NOMO-1 (cell line): ENCODE measurements at regions not wholly inside any gene's neighbourhood (a gene's known extent, or its start where the extent isn't known, plus 50 kb on each side); places are given as distances from the start of the nearest gene placed in this dataset.

Experiments
- DNase-seq, 2 experiments: peaks; one replicate each; lab custom pipeline; 2025; ENCODE audit not compliant: unreplicated experiment in 2 of 2; lab: John Stamatoyannopoulos, UW

GRCh38 chr4:3685081-3685645, 81.0 kb upstream of the ADRA2C start:
- DNase-seq: no peak

DNA sequence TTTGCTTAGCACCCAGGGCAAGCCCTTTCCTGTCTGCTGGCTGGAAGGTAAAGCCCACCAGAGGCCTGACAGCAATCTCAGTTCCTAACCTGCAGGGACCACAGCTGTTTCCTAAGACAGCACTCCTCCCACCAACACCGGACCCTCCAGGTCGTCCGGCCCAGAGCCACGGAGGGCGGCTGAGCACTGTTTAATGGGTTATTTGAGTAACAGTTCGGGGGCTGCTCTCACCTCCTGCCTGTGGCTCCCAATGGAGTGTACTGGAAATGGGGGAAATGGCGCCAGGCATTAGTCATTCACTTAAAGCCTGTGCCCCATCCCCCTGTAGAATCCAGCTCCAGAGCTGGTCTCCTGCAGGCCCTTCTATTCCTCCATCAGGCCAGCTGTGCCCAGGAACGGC, 81.6 kb upstream of the ADRA2C start:
- DNase-seq: no peak

GRCh38 chr4:3683744-3684421, 82.3 kb upstream of the ADRA2C start:
- DNase-seq: no peak

DNA sequence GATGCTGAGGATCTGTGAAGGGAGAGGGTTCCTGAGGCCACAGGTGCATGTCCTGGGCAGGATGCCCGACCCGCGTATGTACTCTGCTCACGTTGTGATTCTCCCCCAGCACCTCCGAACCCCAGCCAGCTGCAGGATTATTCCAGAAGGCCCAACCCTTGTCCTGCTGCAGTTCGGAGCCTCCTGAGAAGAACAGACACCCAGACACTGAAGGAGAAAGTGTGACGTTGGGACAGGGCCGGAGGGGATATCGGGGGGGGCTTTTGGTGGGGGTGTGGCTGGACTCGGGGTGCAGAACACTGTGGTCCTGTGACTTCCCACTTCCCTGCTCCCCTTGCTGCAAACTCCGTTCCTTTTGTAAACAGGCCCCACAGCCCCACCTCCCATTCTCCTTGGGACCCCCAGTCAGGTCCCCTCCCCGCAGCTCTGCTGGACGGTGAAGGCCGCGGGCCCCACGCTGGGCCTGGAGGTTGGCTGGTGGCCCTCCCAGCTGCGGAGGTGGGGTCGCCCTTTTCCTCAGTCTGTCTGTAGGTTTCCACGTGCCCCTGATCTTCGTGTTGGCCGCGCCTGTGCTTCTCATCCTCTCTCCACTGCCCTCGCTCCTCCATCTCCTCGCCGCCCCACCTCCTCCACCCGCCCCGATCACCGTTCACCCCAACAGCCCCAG, 83.0 kb upstream of the ADRA2C start:
- DNase-seq: no peak

DNA sequence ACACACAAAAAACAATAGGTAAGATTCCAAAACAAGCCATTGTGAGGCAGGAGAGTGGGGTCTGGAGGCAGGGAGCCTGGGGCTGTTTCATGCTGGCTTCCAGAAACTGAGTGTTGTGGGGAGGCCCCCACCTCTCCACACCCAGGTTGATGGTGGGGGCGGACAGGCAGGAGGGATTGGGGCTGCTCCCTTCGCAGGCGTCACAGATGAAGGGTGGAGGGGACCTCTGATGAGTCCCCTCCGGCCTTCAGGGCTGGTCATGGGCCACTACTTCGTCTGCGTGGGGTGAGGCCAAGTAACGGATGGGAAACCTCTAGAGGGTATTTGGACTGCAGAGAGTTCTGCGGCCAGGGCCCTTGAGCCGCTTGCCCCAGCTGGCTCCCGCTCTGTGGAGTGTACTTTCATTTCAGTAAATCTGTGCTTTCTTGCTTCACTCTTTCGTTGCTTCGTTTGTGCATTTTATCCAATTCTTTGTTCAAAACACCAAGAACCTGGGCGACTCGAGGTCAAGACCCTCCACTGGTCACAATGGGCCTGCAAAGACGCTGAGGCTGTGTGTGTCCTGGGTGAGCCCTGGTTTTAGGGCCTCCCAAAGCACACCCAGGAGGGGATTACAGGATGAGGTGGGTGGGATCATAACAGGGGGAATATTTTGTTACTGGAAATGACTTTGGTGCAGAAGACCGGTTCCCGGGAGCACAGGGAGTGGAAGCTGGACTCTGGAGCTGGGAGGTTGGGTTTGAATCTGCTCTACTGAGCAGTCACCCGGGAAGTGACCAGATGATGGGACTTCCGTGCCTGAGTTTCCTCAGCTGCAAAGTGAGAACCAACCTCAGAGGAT, 83.7 kb upstream of the ADRA2C start:
- DNase-seq: no peak

- no peak for DNase-seq
Measured at GRCh38 chr4:3681191-3681590, 85.0 kb upstream of the ADRA2C start.

GRCh38 chr4:3680656-3681055, 85.5 kb upstream of the ADRA2C start:
- no peak for DNase-seq

DNA sequence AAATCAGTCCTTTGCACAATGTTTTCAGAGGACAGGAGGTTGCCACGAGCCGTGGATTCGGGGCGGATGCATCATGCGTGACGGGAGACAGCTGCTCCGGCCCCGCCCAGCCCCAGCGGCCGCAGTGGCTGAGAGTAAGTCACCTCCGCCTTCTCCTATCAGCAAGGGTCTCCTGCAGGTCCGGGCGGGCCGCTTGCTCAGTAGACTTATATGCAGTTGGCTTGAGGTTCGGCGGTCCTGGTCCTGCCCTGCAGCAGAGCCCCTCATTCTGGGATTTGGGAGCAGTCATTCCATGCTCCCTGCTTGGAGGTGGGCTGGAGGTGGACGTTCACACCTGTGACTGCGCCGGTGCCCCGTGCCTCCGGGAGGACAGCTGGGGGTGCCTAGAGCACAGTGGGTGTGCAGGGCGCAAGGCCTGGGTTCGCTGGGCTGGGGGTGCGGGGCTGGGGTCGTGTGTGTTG, 86.3 kb upstream of the ADRA2C start:
- no peak for DNase-seq

DNA sequence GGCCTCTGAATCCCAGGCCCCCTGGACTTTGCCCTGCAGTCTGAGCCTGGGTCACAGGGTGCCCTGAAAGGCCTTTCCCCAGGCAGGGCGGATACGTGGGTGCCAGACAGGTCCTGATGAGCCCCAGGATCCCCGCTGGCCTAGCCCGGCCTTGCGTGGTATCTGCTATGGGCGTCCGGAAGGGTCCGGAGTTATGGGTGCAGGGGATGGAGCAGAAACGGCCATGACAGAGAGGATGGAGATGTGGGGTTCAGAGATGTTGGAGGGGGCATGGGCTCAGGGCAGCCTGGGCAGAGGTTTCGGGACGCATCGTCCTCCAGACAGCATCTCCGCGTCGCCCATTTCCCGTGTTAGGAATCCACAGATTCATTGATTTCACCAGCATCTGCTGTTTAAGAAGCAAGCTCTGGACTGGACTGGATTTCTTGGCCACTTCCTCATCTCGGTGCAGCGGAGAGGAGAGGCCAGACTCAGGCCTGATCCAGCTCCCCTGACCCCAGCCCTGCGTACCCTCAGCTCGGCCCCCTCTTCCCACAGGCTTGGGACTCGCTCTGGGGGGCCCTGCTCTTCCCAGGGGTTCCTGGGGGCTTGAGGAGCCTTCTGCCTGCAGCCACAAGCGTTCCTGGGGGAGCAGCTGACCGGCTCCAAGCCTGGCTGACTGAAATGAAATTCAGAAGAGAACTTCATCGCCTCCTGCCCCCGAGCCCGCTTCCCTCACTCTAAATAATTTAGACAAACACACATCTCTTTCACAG, 86.9 kb upstream of the ADRA2C start:
- no peak for DNase-seq

DNA sequence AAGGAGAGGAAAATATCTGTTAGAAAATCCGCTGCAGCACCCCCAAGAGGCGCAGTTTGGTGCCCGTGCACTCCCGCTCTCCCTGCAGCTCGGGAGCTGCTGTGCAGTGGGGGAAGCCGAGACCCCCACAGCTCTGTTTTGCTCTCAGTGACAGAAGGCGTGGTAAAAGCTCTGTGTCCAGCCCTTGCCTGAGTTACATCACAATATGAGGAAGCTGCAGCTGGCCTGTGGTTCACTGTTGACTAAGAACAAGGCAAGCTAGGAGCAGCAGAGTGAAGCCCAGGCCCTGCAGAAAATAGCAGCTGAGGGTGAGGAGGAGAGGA, 88.5 kb upstream of the ADRA2C start:
- peak; percentile 47 to 78 for DNase-seq

DNA sequence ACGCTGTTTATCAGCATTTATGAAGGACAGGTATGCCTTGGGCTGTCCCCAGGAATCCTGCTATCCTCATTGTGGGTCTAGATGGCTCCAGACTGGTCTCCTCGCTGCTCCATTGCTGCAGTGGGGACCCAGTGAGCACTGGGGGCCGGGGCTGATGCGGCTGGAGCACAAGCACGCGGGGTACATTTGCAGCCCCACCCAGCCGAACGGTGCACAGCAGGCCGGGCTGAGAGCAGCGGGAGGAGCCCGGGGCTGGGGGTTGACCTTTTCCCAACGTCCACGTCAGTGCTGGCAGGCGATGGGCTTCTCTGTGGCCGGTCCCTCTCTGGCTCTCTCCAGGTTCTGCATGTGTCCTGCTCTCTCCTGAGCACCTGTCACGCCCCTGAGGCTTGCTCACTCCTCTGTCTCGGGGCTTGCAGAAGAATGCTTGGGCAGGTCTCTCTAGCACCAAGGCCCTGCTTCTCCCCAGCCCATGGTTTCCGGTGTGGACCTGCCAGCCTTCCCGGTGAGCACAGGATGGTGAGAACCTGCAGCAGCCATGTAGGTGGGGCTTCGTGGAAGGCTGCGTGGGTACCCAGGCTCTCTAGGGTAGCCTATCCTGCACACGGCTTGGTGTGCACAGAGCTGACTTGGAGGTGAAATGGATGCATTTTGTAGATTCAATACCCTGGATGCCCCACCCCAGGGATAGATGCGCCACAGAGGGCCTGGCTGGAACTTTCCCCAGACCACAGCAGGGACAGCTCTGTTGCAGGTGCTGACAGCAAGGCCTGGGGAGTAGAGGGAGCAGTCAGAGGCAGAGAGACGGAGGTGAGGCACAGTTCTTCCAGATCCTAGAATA, 89.1 kb upstream of the ADRA2C start:
- DNase-seq: no peak

- DNase-seq: no peak
Measured at GRCh38 chr4:3676196-3676595, 90.0 kb upstream of the ADRA2C start.

- DNase-seq: no peak
Measured at GRCh38 chr4:3675251-3676115, 90.7 kb upstream of the ADRA2C start.

GRCh38 chr4:3674479-3674851, 91.7 kb upstream of the ADRA2C start:
- no peak for DNase-seq

GRCh38 chr4:3673716-3674478, 92.3 kb upstream of the ADRA2C start:
- no peak for DNase-seq

DNA sequence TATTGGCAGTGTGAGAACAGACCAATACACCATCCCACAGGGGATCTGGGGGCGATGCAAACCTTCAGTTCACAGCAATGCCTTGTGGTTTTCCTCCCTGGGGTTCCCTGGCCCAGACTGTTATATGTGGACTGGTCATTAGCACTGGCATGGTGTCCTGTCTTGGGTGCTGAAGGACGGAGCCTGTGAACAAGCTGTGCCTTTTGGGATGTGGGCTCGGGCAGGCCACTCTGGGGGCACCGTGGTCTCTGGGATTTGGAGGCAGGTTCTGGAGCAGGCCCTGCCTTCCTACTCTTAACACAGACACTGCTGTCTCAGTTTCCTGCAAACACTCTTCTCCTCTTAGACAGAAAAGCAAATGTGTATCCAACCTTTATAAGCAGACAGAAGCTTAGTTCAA, 93.0 kb upstream of the ADRA2C start:
- DNase-seq: no peak

DNA sequence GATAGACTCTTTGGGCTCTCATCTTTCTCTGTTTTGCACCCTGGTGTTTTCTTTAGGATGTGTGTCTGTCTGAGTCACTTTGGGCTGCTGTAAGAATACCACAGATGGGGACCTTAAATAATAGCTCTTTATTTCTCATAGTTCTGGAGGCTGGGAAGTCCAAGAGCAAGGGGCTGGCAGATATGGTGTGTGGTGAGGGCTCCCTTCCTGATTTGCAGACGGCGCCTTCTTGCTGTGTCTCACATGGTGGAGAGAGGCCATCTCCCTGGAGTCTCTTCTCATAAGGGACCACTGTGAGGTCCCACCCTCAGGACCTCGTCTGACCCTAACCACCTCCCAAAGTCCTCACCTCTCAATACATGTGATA, 93.7 kb upstream of the ADRA2C start:
- DNase-seq: no peak
